ENCODE measurements at regions not wholly inside any gene's neighbourhood (a gene's known extent, or its start where the extent isn't known, plus 50 kb on each side); places are given as distances from the start of the nearest gene placed in this dataset.

GRCh38 chrX:9087271-9088040 lies 53.5 kb upstream of the FAM9B start:
- H3K27ac ChIP-seq = no peak overlapping the region
- DNase-seq (ENCODE audit: low read depth, low spot score) = no peak

- DNase-seq (ENCODE audit: low read depth, low spot score) = no peak
- no peak overlapping the region for H3K27ac ChIP-seq
Observed at GRCh38 chrX:9088896-9089295, 55.0 kb upstream of the FAM9B start.

- no peak overlapping the region for H3K27ac ChIP-seq
- DNase-seq (ENCODE audit: low read depth, low spot score) = no peak
Observed at GRCh38 chrX:9090766-9091165, 56.8 kb upstream of the FAM9B start.

GRCh38 chrX:9091258-9091657 lies 57.3 kb upstream of the FAM9B start:
- no peak for DNase-seq (ENCODE audit: low read depth, low spot score)

GRCh38 chrX:9102956-9103355 lies 69.0 kb upstream of the FAM9B start:
- no peak overlapping the region for H3K27ac ChIP-seq
- DNase-seq (ENCODE audit: low read depth, low spot score) = no peak

More at GRCh38 chrX:9091258-9091657, 57.3 kb upstream of the FAM9B start:
- H3K27ac ChIP-seq = no peak overlapping the region

- no peak for DNase-seq (ENCODE audit: low read depth, low spot score)
- H3K27ac ChIP-seq = no peak overlapping the region
Observed at GRCh38 chrX:9108054-9108453, 74.1 kb upstream of the FAM9B start.

- no peak for DNase-seq (ENCODE audit: low read depth, low spot score)
Observed at GRCh38 chrX:9110808-9111207, 76.9 kb upstream of the FAM9B start.

GRCh38 chrX:9114245-9114644 lies 80.3 kb upstream of the FAM9B start:
- H3K27ac ChIP-seq = no peak overlapping the region
- no peak for DNase-seq (ENCODE audit: low read depth, low spot score)

More at GRCh38 chrX:9110808-9111207, 76.9 kb upstream of the FAM9B start:
- H3K27ac ChIP-seq = no peak overlapping the region

- DNase-seq (ENCODE audit: low read depth, low spot score) = no peak
- H3K27ac ChIP-seq = no peak overlapping the region
Observed at GRCh38 chrX:9117851-9118250, 83.9 kb upstream of the FAM9B start.

GRCh38 chrX:9122519-9123245 lies 88.8 kb upstream of the FAM9B start:
- no peak overlapping the region for H3K27ac ChIP-seq
- DNase-seq (ENCODE audit: low read depth, low spot score) = no peak

GRCh38 chrX:9127986-9128385 lies 94.1 kb upstream of the FAM9B start:
- H3K27ac ChIP-seq = no peak overlapping the region

GRCh38 chrX:9130031-9130430 lies 96.1 kb upstream of the FAM9B start:
- H3K27ac ChIP-seq = no peak overlapping the region
- no peak for DNase-seq (ENCODE audit: low read depth, low spot score)

More at GRCh38 chrX:9127986-9128385, 94.1 kb upstream of the FAM9B start:
- no peak for DNase-seq (ENCODE audit: low read depth, low spot score)

GRCh38 chrX:9131066-9131465 lies 97.1 kb upstream of the FAM9B start:
- peak overlapping the region; percentile 31 for H3K27ac ChIP-seq
- DNase-seq (ENCODE audit: low read depth, low spot score) = peak; percentile 40

- no peak for DNase-seq (ENCODE audit: low read depth, low spot score)
- no peak overlapping the region for H3K27ac ChIP-seq
Observed at GRCh38 chrX:9132036-9132638, 98.2 kb upstream of the FAM9B start.

GRCh38 chrX:9133426-9133825 lies 99.5 kb upstream of the FAM9B start:
- DNase-seq (ENCODE audit: low read depth, low spot score) = no peak
- no peak overlapping the region for H3K27ac ChIP-seq

- H3K27ac ChIP-seq = no peak overlapping the region
- DNase-seq (ENCODE audit: low read depth, low spot score) = no peak
Observed at GRCh38 chrX:9134366-9134765, 100.4 kb upstream of the FAM9B start.

- H3K27ac ChIP-seq = no peak overlapping the region
- no peak for DNase-seq (ENCODE audit: low read depth, low spot score)
Observed at GRCh38 chrX:9135901-9136510, 102.1 kb upstream of the FAM9B start.

- H3K27ac ChIP-seq = no peak overlapping the region
- no peak for DNase-seq (ENCODE audit: low read depth, low spot score)
Observed at GRCh38 chrX:9137152-9137551, 103.2 kb upstream of the FAM9B start.

GRCh38 chrX:9141496-9141895 lies 107.6 kb upstream of the FAM9B start:
- H3K27ac ChIP-seq = peak overlapping the region; percentile 39
- DNase-seq (ENCODE audit: low read depth, low spot score) = peak; percentile 50

- no peak for DNase-seq (ENCODE audit: low read depth, low spot score)
- H3K27ac ChIP-seq = no peak overlapping the region
Observed at GRCh38 chrX:9144701-9145241, 110.8 kb upstream of the FAM9B start.

GRCh38 chrX:9146657-9147056 lies 112.7 kb upstream of the FAM9B start:
- no peak overlapping the region for H3K27ac ChIP-seq
- no peak for DNase-seq (ENCODE audit: low read depth, low spot score)

Data from epithelial cell of prostate (primary cell).